Osteocyte (in vitro differentiated cells): ENCODE measurements at regions not wholly inside any gene's neighbourhood (a gene's known extent, or its start where the extent isn't known, plus 50 kb on each side); places are given as distances from the start of the nearest gene placed in this dataset.
"Not testable (repeated sequence)": the region's sequence is repeated elsewhere in the genome, so short reads cannot be mapped to it uniquely, and the experiment has no call there.

Experiments
- DNase-seq: peaks from one replicate; pipeline ENCODE4 v3.0.0; 2021; ENCODE audit warnings: mixed read lengths; ENCODE audit not compliant: unreplicated experiment; ENCODE audit errors: extremely low spot score
- H3K27ac Mint-ChIP-seq: one replicate; pipeline ENCODE4 v1.8.0; 2021; ENCODE audit warnings: mild to moderate bottlenecking, mixed read lengths; ENCODE audit not compliant: unreplicated experiment
- H3K27me3 Mint-ChIP-seq: one replicate; pipeline ENCODE4 v1.8.0; 2021; ENCODE audit warnings: mixed read lengths; ENCODE audit not compliant: unreplicated experiment
- H3K36me3 Mint-ChIP-seq: one replicate; pipeline ENCODE4 v1.8.0; 2021; ENCODE audit warnings: mixed read lengths; ENCODE audit not compliant: unreplicated experiment
- H3K4me1 Mint-ChIP-seq: one replicate; pipeline ENCODE4 v1.8.0; 2021; ENCODE audit warnings: mixed read lengths; ENCODE audit not compliant: unreplicated experiment
- H3K4me3 Mint-ChIP-seq: one replicate; pipeline ENCODE4 v1.8.0; 2021; ENCODE audit warnings: mild to moderate bottlenecking, moderate library complexity, mixed read lengths; ENCODE audit not compliant: unreplicated experiment
- H3K9me3 Mint-ChIP-seq: one replicate; pipeline ENCODE4 v1.8.0; 2021; ENCODE audit warnings: mixed read lengths; ENCODE audit not compliant: unreplicated experiment
- TF ChIP-seq, protein P1 (sequence below): fragments of 200-600 bp; sonication (generic); IDR thresholded peaks from 2 replicates; pipeline ENCODE4 v1.5.0; 2021; ENCODE audit warnings: antibody characterized with exemption, mild to moderate bottlenecking, moderate library complexity

DNA sequence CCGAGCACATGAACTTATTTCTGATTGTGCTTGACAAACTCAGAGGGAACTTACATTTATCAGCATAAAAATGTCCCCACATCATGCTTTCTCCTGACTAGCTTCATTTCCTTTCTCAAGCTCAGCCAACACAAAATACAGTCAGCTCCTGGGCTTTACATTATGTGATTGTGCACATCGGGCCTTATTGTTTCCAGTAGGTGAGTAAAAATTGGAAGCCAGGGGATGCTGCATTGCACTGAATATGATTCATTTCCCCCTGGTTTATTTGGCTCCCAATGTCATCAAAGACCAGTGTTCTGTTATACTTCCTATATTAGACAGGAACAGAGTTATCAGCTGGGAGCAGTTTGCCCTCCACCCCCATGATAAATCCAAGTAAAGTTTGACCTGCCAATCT, 521.8 kb downstream of the RMST start:
- Mint-ChIP-seq H3K9me3 (peaks cover 14% of the 10 kb centered on the region), H3K36me3 (no peaks in the 10 kb centered on the region), H3K4me1 (no peaks in the 10 kb centered on the region), H3K27me3 (no peaks in the 10 kb centered on the region), H3K27ac (no peak overlapping the region), H3K4me3 (no peak overlapping the region)
- no peak for DNase-seq
- TF ChIP-seq, protein P1, sequence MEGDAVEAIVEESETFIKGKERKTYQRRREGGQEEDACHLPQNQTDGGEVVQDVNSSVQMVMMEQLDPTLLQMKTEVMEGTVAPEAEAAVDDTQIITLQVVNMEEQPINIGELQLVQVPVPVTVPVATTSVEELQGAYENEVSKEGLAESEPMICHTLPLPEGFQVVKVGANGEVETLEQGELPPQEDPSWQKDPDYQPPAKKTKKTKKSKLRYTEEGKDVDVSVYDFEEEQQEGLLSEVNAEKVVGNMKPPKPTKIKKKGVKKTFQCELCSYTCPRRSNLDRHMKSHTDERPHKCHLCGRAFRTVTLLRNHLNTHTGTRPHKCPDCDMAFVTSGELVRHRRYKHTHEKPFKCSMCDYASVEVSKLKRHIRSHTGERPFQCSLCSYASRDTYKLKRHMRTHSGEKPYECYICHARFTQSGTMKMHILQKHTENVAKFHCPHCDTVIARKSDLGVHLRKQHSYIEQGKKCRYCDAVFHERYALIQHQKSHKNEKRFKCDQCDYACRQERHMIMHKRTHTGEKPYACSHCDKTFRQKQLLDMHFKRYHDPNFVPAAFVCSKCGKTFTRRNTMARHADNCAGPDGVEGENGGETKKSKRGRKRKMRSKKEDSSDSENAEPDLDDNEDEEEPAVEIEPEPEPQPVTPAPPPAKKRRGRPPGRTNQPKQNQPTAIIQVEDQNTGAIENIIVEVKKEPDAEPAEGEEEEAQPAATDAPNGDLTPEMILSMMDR: no peak

DNA sequence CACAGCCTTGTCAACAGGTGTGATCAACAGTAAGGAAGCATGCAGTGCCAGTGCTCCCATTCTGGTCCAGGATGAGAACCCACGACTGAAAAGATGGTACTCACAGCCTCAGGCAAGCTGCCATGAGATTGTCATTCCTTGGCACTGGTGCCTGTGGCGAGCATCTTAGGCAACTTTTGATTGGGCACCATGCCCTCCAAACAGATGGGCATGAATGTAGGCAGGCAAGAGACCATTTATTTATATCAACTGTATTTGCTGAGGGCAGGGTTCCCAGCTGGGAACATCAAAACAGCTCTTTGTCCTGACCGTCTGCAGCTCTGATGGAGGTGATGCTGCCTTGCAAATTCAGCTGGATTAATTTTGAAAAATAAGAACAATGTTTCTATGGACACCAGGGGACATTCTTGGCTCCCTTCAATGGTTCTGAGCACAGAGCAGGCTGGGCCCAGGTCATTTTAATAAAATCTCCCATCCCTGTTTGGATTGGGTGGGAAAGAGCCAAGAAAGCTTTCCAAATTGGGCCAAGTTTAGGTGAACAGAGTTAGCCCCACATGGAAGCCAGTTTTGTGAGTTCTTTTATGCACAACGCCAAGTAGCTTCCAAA, 522.5 kb downstream of the RMST start:
- Mint-ChIP-seq H3K4me3 (no peak overlapping the region), H3K36me3 (no peaks in the 10 kb centered on the region), H3K4me1 (no peaks in the 10 kb centered on the region)

DNA sequence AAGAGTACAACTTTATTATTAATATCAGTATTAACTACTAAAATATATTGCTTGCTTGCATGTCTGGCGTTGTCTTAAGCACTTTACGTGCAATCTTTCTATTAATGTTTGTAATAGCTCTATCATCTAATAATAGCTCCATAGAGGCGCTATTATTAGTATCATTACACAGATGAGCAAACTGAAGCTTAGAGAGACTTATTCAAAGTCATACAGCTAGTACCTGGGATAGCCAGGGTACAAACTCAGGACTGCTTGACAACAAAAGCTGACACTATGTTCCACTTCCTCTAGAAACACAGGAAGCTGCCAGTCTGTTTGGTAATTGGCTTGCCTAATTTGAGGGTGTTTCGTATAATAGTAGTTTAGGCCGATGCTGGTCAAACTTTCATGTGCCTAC, 523.2 kb downstream of the RMST start:
- TF ChIP-seq, protein P1: no peak
- Mint-ChIP-seq H3K4me3 (no peak overlapping the region), H3K36me3 (no peaks in the 10 kb centered on the region), H3K27ac (no peak overlapping the region), H3K4me1 (no peaks in the 10 kb centered on the region), H3K27me3 (no peaks in the 10 kb centered on the region), H3K9me3 (peaks cover 14% of the 10 kb centered on the region)
- DNase-seq: no peak

More for the DNA sequence above, 522.5 kb downstream of the RMST start:
- TF ChIP-seq, protein P1: no peak
- Mint-ChIP-seq H3K9me3 (peaks cover 14% of the 10 kb centered on the region), H3K27me3 (no peaks in the 10 kb centered on the region), H3K27ac (no peak overlapping the region)
- DNase-seq: no peak

DNA sequence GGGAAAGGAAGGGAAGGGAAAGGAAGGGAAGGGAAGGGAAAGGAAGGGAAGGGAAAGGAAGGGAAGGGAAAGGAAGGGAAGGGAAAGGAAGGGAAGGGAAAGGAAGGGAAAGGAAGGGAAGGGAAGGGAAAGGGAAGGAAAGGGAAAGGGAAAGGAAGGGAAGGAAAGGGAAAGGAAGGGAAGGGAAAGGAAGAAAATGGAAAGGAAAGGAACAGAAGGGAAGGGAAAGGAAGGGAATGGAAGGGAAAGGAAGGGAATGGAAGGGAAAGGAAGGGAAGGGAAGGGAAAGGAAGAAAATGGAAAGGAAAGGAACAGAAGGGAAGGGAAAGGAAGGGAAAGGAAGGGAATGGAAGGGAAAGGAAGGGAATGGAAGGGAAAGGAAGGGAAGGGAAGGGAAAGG, 526.0 kb downstream of the RMST start:
- not testable (repeated sequence) for DNase-seq, H3K27ac Mint-ChIP-seq, H3K4me3 Mint-ChIP-seq, H3K27me3 Mint-ChIP-seq, H3K4me1 Mint-ChIP-seq, H3K36me3 Mint-ChIP-seq
- peaks cover 10% of the 10 kb centered on the region for H3K9me3 Mint-ChIP-seq

DNA sequence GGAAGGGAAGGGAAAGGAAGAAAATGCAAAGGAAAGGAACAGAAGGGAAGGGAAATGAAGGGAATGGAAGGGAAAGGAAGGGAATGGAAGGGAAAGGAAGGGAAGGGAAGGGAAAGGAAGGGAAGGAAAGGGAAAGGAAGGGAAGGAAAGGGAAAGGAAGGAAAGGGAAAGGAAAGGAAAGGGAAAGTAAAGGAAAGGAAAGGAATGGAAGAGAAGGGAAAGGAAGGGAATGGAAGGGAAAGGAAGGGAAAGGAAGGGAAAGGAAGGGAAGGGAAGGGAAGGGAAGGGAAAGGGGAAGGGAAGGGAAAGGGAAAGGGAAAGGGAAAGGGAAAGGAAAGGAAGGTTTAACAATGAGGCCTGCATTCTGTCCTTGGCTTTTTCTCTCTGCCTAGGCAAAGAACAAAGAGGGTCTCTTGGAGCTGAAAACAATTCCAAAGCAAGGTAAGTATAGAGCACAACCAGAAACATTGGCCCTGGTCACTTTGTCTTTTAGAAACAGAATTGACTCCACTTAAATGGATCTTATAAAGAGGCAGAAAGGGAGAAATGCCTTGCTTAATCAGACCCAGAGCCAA, 525.9 kb upstream of the TMPO start:
- Mint-ChIP-seq H3K9me3 (peaks cover 10% of the 10 kb centered on the region), H3K4me1 (no peaks in the 10 kb centered on the region), H3K27ac (no peak overlapping the region), H3K4me3 (no peak overlapping the region), H3K36me3 (no peaks in the 10 kb centered on the region), H3K27me3 (no peaks in the 10 kb centered on the region)
- DNase-seq: no peak
- TF ChIP-seq, protein P1: no peak
